Liver (tissue), 3 donors: ENCODE measurements at regions not wholly inside any gene's neighbourhood (a gene's known extent, or its start where the extent isn't known, plus 50 kb on each side); places are given as distances from the start of the nearest gene placed in this dataset.

Experiments
- FOXA1 ChIP-seq: IDR thresholded peaks from 2 replicates; pipeline ENCODE4 v1.6.1; 2016; ENCODE audit warnings: antibody characterized with exemption
- GABPA ChIP-seq, 2 donors: IDR thresholded peaks in 1 of 2; conservative IDR thresholded peaks in 1 of 2; 2 replicates each; pipeline ENCODE4 v1.6.1; 2016; ENCODE audit warnings: antibody characterized with exemption in 2 of 2, mild to moderate bottlenecking in 1 of 2, moderate library complexity in 1 of 2
- HNF4G ChIP-seq: IDR thresholded peaks from 2 replicates; pipeline ENCODE4 v1.6.1; 2016; ENCODE audit warnings: antibody characterized with exemption
- RAD21 ChIP-seq, 2 donors: IDR thresholded peaks; 2 replicates each; pipeline ENCODE4 v1.6.1; 2016; ENCODE audit warnings: antibody characterized with exemption in 2 of 2, mild to moderate bottlenecking in 2 of 2
- RXRA ChIP-seq, 2 donors: IDR thresholded peaks; 2 replicates each; pipeline ENCODE4 v1.6.1; 2017 to 2018; ENCODE audit warnings: antibody characterized with exemption in 2 of 2, mild to moderate bottlenecking in 1 of 2
- TAF1 ChIP-seq: conservative IDR thresholded peaks from 2 replicates; pipeline ENCODE4 v1.6.1; 2016; ENCODE audit warnings: antibody characterized with exemption, mild to moderate bottlenecking
- YY1 ChIP-seq: IDR thresholded peaks from 2 replicates; pipeline ENCODE4 v1.6.1; 2016; ENCODE audit warnings: antibody characterized with exemption, mild to moderate bottlenecking
- TF ChIP-seq, protein P1 (sequence below): fragments of 150-350 bp; IDR thresholded peaks from 2 replicates; pipeline ENCODE4 v1.5.1; 2017; ENCODE audit warnings: improper control_type of control experiment, low read depth, low read length; ENCODE audit not compliant: missing input control
- TF ChIP-seq, protein P2 (sequence below): IDR thresholded peaks from 2 replicates; pipeline ENCODE4 v1.6.1; 2016; ENCODE audit warnings: antibody characterized with exemption, mild to moderate bottlenecking
- TF ChIP-seq, protein P3 (sequence below): IDR thresholded peaks from 2 replicates; pipeline ENCODE4 v1.6.1; 2016; ENCODE audit warnings: antibody characterized with exemption
- donor health status: healthy.
- donor health status: healthy.

DNA sequence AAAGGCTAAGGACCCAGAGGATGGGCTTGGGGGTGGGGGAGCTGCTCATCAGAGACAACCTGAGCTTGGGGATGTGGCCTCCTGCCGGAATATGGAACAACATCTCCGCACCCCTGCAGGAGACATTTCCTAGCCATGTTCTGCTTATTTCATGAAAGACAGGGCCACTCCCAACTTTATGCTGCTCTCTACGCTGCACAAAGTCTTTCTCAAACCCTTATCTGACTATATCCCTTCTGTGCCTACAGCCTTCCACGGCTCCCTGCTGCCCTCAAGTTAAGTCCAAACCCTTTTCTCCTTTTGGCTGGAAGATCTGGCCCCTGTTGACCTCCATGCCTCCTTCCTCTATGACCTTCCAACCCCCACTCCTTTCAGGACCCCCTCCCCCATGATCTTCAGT lies 562.0 kb downstream of the MN1 start:
- TF ChIP-seq, protein P1, sequence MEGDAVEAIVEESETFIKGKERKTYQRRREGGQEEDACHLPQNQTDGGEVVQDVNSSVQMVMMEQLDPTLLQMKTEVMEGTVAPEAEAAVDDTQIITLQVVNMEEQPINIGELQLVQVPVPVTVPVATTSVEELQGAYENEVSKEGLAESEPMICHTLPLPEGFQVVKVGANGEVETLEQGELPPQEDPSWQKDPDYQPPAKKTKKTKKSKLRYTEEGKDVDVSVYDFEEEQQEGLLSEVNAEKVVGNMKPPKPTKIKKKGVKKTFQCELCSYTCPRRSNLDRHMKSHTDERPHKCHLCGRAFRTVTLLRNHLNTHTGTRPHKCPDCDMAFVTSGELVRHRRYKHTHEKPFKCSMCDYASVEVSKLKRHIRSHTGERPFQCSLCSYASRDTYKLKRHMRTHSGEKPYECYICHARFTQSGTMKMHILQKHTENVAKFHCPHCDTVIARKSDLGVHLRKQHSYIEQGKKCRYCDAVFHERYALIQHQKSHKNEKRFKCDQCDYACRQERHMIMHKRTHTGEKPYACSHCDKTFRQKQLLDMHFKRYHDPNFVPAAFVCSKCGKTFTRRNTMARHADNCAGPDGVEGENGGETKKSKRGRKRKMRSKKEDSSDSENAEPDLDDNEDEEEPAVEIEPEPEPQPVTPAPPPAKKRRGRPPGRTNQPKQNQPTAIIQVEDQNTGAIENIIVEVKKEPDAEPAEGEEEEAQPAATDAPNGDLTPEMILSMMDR, result no peak
- TF ChIP-seq, protein P2, sequence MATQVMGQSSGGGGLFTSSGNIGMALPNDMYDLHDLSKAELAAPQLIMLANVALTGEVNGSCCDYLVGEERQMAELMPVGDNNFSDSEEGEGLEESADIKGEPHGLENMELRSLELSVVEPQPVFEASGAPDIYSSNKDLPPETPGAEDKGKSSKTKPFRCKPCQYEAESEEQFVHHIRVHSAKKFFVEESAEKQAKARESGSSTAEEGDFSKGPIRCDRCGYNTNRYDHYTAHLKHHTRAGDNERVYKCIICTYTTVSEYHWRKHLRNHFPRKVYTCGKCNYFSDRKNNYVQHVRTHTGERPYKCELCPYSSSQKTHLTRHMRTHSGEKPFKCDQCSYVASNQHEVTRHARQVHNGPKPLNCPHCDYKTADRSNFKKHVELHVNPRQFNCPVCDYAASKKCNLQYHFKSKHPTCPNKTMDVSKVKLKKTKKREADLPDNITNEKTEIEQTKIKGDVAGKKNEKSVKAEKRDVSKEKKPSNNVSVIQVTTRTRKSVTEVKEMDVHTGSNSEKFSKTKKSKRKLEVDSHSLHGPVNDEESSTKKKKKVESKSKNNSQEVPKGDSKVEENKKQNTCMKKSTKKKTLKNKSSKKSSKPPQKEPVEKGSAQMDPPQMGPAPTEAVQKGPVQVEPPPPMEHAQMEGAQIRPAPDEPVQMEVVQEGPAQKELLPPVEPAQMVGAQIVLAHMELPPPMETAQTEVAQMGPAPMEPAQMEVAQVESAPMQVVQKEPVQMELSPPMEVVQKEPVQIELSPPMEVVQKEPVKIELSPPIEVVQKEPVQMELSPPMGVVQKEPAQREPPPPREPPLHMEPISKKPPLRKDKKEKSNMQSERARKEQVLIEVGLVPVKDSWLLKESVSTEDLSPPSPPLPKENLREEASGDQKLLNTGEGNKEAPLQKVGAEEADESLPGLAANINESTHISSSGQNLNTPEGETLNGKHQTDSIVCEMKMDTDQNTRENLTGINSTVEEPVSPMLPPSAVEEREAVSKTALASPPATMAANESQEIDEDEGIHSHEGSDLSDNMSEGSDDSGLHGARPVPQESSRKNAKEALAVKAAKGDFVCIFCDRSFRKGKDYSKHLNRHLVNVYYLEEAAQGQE, result no peak
- TF ChIP-seq RAD21 (IDR thresholded peaks at IDR 0.05), result no peak
- no peak for TF ChIP-seq GABPA (IDR thresholded peaks at IDR 0.05 in 1 of 2, conservative IDR thresholded peaks at IDR 0.05 in 1 of 2)
- TF ChIP-seq YY1, result no peak
- no peak for TF ChIP-seq TAF1
- TF ChIP-seq FOXA1, result no peak
- TF ChIP-seq, protein P3, sequence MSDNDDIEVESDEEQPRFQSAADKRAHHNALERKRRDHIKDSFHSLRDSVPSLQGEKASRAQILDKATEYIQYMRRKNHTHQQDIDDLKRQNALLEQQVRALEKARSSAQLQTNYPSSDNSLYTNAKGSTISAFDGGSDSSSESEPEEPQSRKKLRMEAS, result no peak
- no peak for TF ChIP-seq RXRA (IDR thresholded peaks at IDR 0.05)
- no peak for TF ChIP-seq HNF4G
